ENCODE measurements at regions not wholly inside any gene's neighbourhood (a gene's known extent, or its start where the extent isn't known, plus 50 kb on each side); places are given as distances from the start of the nearest gene placed in this dataset.

- no peak for DNase-seq
Observed at GRCh38 chr2:9077691-9078090, 74.2 kb upstream of the MBOAT2 start.

- DNase-seq, result no peak
Observed at GRCh38 chr2:9076755-9077154, 73.3 kb upstream of the MBOAT2 start.

DNA sequence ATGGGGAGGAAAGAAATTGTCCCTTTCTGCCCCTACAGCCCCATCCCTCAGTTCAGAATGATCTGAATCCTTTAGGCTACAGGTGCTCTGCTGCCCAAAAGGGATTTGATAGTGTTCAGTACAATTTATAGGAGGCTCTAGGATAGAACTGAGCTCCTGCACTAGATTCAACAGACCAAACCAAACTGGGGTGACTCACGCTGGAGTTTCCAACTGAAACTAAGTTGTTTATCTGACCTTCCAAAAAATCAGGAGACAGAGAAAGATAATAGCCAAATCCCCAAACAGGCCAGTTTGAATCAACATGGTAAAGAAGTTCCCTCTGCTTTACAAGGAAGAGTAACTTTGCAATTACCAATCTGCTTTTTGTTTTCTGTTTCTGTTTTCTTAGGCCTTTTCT is 72.7 kb upstream of the MBOAT2 start:
- DNase-seq, result no peak

DNA sequence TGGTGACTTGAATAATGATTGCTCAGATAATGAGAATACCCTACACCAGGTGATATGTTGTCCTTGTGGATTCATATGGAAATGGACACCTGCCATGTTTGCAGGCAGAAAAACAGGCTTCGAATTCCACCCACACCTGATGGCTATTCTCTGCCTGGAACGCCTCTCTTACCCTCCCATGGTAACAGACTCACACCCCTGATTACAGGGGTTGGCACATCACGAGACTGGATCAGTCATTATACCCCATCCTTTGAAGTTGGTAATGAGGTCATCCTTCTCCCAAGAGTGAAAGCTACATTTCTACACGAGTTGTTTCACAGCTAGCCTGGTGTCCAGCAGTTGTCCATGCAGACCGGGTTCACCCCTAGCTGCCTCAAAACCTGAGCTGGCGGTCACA is 71.4 kb upstream of the MBOAT2 start:
- no peak for DNase-seq

DNA sequence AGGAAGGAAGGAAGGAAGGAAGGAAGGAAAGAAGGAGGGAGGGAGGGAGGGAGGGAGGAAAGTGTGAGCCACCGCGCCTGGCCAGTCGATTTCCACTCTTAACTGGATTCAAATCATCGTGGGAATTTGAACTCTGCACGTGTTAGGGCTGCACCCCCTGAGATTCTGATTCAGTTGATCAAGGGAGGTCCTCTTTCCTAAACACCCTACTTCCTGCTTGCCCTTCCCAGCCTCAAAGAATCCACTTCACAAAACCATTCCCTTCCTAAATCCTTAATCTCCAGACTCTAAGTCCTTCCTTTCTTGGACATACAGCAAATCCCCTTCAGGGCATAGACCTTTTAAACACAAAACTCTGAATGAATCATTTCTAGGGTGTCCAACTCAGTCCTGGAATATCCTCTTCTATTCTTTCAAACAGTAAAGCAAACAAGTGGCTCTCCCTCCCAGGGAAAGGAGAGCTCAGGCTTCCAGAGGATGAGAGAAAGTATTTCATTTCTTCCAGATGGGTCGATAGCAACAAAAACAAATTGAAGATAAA is 68.2 kb upstream of the MBOAT2 start:
- DNase-seq, result no peak

DNA sequence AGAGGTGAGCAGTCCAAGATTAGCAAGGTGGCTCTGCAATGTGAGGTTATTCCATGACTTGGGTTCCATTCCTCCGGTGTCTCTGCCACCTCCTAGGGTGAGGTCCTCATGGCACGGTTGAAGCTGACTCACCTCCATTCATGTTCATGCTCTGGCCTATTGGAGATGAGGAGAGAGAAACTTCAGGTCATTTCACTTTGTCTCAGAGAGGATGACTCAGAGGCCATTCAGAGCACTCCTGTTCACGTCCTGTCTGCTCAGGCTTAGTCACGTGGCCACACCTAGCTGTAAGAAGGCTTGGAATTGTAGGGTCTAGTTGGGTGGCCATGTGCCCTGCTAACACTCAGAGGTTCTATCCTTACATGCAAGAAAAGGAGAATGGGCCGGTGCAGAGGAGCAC is 67.5 kb upstream of the MBOAT2 start:
- no peak for DNase-seq

- no peak for DNase-seq
Observed at GRCh38 chr2:9069543-9069942, 66.1 kb upstream of the MBOAT2 start.

- no peak for DNase-seq
Observed at GRCh38 chr2:9065901-9066300, 62.4 kb upstream of the MBOAT2 start.

- DNase-seq, result no peak
Observed at GRCh38 chr2:9063023-9063606, 59.6 kb upstream of the MBOAT2 start.

DNA sequence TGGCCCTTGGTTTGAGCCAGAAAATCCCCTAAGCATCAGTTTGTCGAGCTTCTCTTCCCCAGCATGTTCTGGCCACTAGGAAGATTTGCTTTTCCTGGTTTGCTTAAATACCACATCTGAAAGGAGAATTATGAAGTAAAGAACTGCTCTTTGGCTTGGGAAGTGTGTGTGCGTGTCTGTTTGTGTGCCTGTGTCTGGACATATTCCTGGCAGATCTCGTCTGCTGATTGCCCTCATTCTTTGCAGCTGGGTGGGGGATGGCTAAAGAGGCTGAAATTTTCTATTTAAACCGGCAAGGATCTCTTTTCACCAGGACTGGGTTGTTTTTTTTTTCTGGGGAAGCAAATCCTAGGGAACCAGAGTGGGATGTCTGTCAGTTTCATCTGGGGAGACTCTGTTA is 57.3 kb upstream of the MBOAT2 start:
- no peak for DNase-seq

- no peak for DNase-seq
Observed at GRCh38 chr2:9057939-9058761, 54.7 kb upstream of the MBOAT2 start.

GRCh38 chr2:9055471-9055870 is 52.0 kb upstream of the MBOAT2 start:
- no peak for DNase-seq

- DNase-seq, result no peak
Observed at GRCh38 chr2:9053534-9053931, 50.0 kb upstream of the MBOAT2 start.
